Activated naive CD8-positive, alpha-beta T cell treated with anti-CD3 and anti-CD28 coated beads, Interleukin-2, amount 10 ng/mL, durations not matched to agents 7 days and 5 days (primary cell): ENCODE measurements at regions not wholly inside any gene's neighbourhood (a gene's known extent, or its start where the extent isn't known, plus 50 kb on each side); places are given as distances from the start of the nearest gene placed in this dataset.
"Not testable (repeated sequence)": the region's sequence is repeated elsewhere in the genome, so short reads cannot be mapped to it uniquely, and the experiment has no call there.

Experiments
- ATAC-seq: fragments of 150-1000 bp; cut with Tn5 transposase; one replicate; pipeline ENCODE4 v1.10.0; 2021; ENCODE audit warnings: low read depth, moderate library complexity
- POLR2A ChIA-PET: fragments of 350-600 bp; sonication (Branson Sonifier 250); formaldehyde crosslinking; loops from one replicate; lab custom pipeline; 2021; ENCODE audit warnings: antibody characterized with exemption; lab: Charles Lee
- DNase-seq: peaks from one replicate; pipeline ENCODE4 v3.0.0; 2021
- H3K27ac Mint-ChIP-seq: one replicate; pipeline ENCODE4 v1.8.0; 2022; ENCODE audit warnings: mild to moderate bottlenecking, mixed read lengths
- H3K27me3 Mint-ChIP-seq: one replicate; pipeline ENCODE4 v1.8.0; 2022; ENCODE audit warnings: mild to moderate bottlenecking, moderate library complexity, mixed read lengths
- H3K36me3 Mint-ChIP-seq: one replicate; pipeline ENCODE4 v1.8.0; 2021; ENCODE audit warnings: mild to moderate bottlenecking, mixed read lengths
- H3K4me1 Mint-ChIP-seq: one replicate; pipeline ENCODE4 v1.8.0; 2021; ENCODE audit warnings: mixed read lengths
- H3K4me3 Mint-ChIP-seq: one replicate; pipeline ENCODE4 v1.8.0; 2022; ENCODE audit warnings: mild to moderate bottlenecking, moderate library complexity, mixed read lengths
- H3K9me3 Mint-ChIP-seq: one replicate; pipeline ENCODE4 v1.8.0; 2021; ENCODE audit warnings: mixed read lengths

- ATAC-seq (no peak), DNase-seq (no peak)
- Mint-ChIP-seq H3K27me3 (no peaks in the 10 kb centered on the region), H3K36me3 (no peaks in the 10 kb centered on the region), H3K9me3 (no peaks in the 10 kb centered on the region), H3K4me3 (no peak overlapping the region), H3K4me1 (no peaks in the 10 kb centered on the region), H3K27ac (no peak overlapping the region)
- POLR2A ChIA-PET, result no interaction called here
Measured at GRCh38 chr16:59859676-59860402, 1125.7 kb upstream of the GOT2 start.

DNA sequence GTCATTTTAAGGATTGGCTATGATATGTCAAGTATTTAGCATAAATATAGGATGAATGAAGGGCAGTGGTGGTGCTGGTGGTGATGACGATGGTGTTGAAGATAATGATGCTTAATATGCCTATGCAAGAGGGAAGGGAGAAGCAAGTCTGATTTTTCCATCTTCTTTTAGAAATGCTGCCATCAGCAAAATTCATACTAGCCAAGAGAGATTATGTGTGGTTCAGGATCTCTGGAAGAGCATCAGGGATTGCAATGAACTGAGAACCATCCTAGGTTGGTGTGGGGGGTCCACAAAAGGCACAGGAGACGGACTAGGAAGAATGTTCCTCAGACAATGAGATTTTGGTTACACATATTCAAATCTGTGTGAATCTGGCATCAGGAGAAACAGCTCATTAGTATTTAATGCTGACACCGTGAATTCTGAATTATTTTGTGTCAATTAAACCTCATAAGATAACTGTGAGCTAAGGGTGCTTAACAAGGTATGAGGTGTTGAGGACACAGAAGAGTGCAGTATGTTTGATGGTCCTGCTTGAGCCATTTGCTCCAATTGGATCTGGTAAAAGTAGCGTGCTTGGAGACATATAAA lies 1120.8 kb upstream of the GOT2 start:
- Mint-ChIP-seq H3K27me3 (no peaks in the 10 kb centered on the region), H3K4me1 (no peaks in the 10 kb centered on the region), H3K27ac (no peak overlapping the region), H3K36me3 (no peaks in the 10 kb centered on the region), H3K4me3 (no peak overlapping the region), H3K9me3 (peaks cover 2% of the 10 kb centered on the region)
- no peak for ATAC-seq
- no peak for DNase-seq
- POLR2A ChIA-PET, result no interaction called here

DNA sequence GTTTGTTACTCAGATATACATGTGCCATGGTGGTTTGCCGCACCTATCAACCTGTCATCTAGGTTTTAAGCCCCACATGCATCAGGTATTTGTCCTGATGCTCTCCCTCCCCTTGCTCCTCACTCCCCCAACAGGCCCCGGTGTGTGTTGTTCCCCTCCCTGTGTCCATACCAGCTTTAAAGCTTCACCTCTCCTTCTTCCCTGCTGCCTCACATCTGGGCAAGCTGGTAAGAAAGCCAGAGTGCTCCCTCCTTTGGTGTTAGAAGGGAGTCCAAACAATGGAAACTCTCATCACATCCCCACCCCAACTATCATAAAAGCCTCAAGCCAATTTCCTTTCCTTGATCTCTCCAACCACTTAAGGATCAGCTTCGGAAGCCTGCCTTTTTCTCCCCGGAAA lies 1115.6 kb upstream of the GOT2 start:
- no peak overlapping the region for H3K27ac Mint-ChIP-seq
- POLR2A ChIA-PET, result no interaction called here
- H3K27me3 Mint-ChIP-seq, result no peaks in the 10 kb centered on the region
- no peaks in the 10 kb centered on the region for H3K4me1 Mint-ChIP-seq
- peaks cover 2% of the 10 kb centered on the region for H3K9me3 Mint-ChIP-seq
- DNase-seq (no peak), ATAC-seq (no peak)
- no peaks in the 10 kb centered on the region for H3K36me3 Mint-ChIP-seq
- no peak overlapping the region for H3K4me3 Mint-ChIP-seq

GRCh38 chr16:59848296-59848695 lies 1114.2 kb upstream of the GOT2 start:
- H3K4me3 Mint-ChIP-seq, result no peak overlapping the region
- DNase-seq (no peak), ATAC-seq (no peak)
- no peaks in the 10 kb centered on the region for H3K4me1 Mint-ChIP-seq
- H3K36me3 Mint-ChIP-seq, result no peaks in the 10 kb centered on the region
- no peak overlapping the region for H3K27ac Mint-ChIP-seq
- POLR2A ChIA-PET, result no interaction called here
- H3K27me3 Mint-ChIP-seq, result no peaks in the 10 kb centered on the region
- peaks cover 7% of the 10 kb centered on the region for H3K9me3 Mint-ChIP-seq

DNA sequence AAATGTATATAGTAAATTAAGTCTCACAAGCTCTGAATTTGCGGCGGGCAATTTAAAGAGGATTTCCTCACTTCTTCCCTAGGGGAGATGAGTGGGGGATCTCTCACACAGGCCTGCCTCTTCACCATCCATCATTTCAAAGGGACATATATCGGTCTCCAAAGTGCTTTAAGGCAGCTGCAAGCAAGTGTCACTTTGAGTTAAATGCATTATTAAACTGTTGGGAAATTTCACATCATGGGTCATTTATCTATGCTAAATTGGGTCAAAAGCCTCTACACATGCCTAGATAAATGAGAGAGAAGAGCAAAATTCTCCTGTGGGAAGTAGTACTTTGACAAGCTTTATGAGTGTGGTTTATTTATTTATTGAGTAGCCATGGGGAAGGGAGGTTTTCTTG lies 1106.1 kb upstream of the GOT2 start:
- DNase-seq, result no peak
- Mint-ChIP-seq H3K9me3 (peaks cover 13% of the 10 kb centered on the region), H3K36me3 (no peaks in the 10 kb centered on the region), H3K27me3 (no peaks in the 10 kb centered on the region), H3K4me3 (no peak overlapping the region), H3K4me1 (no peaks in the 10 kb centered on the region), H3K27ac (no peak overlapping the region)
- ATAC-seq, result no peak
- POLR2A ChIA-PET, result no interaction called here

GRCh38 chr16:59826767-59827166 lies 1092.7 kb upstream of the GOT2 start:
- Mint-ChIP-seq H3K4me3 (no peak overlapping the region), H3K27ac (no peak overlapping the region), H3K9me3 (peaks cover 1% of the 10 kb centered on the region), H3K4me1 (no peaks in the 10 kb centered on the region), H3K27me3 (no peaks in the 10 kb centered on the region), H3K36me3 (no peaks in the 10 kb centered on the region)
- ATAC-seq, result no peak
- POLR2A ChIA-PET, result no interaction called here
- no peak for DNase-seq

DNA sequence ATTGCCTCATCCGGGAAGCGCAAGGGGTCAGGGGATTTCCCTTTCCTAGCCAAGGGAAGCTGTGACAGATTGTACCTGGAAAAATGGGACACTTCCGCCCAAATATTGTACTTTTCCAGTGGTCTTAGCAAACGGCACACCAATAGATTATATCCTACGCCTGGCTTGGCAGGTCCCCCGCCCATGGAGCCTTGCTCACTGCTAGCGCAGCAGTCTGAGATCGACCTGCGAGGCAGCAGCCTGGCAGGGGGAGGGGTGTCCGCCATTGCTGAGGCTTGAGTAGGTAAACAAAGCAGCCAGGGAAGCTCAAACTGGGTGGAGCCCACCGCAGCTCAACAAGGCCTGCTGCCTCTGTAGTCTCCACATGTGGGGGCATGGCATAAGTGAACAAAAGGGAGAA lies 1075.4 kb upstream of the GOT2 start:
- H3K4me1 Mint-ChIP-seq, POLR2A ChIA-PET, DNase-seq, ATAC-seq, H3K4me3 Mint-ChIP-seq, H3K27me3 Mint-ChIP-seq, H3K36me3 Mint-ChIP-seq, H3K27ac Mint-ChIP-seq: not testable (repeated sequence)
- H3K9me3 Mint-ChIP-seq, result peaks cover 17% of the 10 kb centered on the region

DNA sequence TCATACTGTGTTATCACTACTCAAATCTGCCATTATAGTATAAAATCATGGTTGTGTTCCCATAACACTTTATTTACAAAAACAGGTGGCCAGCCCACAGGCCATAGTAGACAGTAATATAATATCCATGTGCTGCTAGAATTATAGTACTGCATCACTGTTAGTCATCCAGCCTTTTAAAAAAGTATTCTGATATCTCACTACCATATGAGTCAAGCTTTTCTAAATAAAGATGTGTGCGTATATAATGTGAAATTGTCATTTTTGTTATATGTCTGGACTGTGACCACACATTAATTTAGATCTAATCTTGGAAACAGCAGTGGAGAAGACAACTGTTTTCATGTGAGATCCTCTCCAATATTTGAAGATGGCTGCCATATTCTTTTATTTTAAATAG lies 1049.1 kb upstream of the GOT2 start:
- ATAC-seq (no peak), DNase-seq (no peak)
- POLR2A ChIA-PET, result no interaction called here
- Mint-ChIP-seq H3K9me3 (peaks cover 5% of the 10 kb centered on the region), H3K27ac (no peak overlapping the region), H3K27me3 (no peaks in the 10 kb centered on the region), H3K4me1 (no peaks in the 10 kb centered on the region), H3K36me3 (no peaks in the 10 kb centered on the region), H3K4me3 (no peak overlapping the region)

- Mint-ChIP-seq H3K36me3 (no peaks in the 10 kb centered on the region), H3K4me3 (no peak overlapping the region), H3K27me3 (no peaks in the 10 kb centered on the region), H3K9me3 (peaks cover 3% of the 10 kb centered on the region), H3K4me1 (no peaks in the 10 kb centered on the region), H3K27ac (no peak overlapping the region)
- ATAC-seq (no peak), DNase-seq (no peak)
- POLR2A ChIA-PET, result no interaction called here
Measured at GRCh38 chr16:59773330-59773729, 1039.2 kb upstream of the GOT2 start.

- POLR2A ChIA-PET, result no interaction called here
- Mint-ChIP-seq H3K9me3 (peaks cover 10% of the 10 kb centered on the region), H3K27me3 (no peaks in the 10 kb centered on the region), H3K4me3 (no peak overlapping the region), H3K4me1 (no peaks in the 10 kb centered on the region), H3K27ac (no peak overlapping the region), H3K36me3 (no peaks in the 10 kb centered on the region)
- no peak for DNase-seq
- no peak for ATAC-seq
Measured at GRCh38 chr16:59759296-59759695, 1025.2 kb upstream of the GOT2 start.

- Mint-ChIP-seq H3K27me3 (no peaks in the 10 kb centered on the region), H3K9me3 (peaks cover 10% of the 10 kb centered on the region), H3K4me1 (no peaks in the 10 kb centered on the region), H3K27ac (no peak overlapping the region), H3K36me3 (no peaks in the 10 kb centered on the region), H3K4me3 (no peak overlapping the region)
- DNase-seq (no peak), ATAC-seq (no peak)
- POLR2A ChIA-PET, result no interaction called here
Measured at GRCh38 chr16:59758848-59759247, 1024.7 kb upstream of the GOT2 start.

GRCh38 chr16:59754854-59755253 lies 1020.7 kb upstream of the GOT2 start:
- Mint-ChIP-seq H3K27me3 (no peaks in the 10 kb centered on the region), H3K4me1 (no peaks in the 10 kb centered on the region), H3K36me3 (no peaks in the 10 kb centered on the region), H3K27ac (no peak overlapping the region), H3K4me3 (no peak overlapping the region), H3K9me3 (peaks cover 6% of the 10 kb centered on the region)
- POLR2A ChIA-PET, result no interaction called here
- DNase-seq (no peak), ATAC-seq (no peak)

- no peaks in the 10 kb centered on the region for H3K36me3 Mint-ChIP-seq
- no peaks in the 10 kb centered on the region for H3K9me3 Mint-ChIP-seq
- no peaks in the 10 kb centered on the region for H3K4me1 Mint-ChIP-seq
- DNase-seq (no peak), ATAC-seq (no peak)
- H3K27ac Mint-ChIP-seq, result no peak overlapping the region
- no peaks in the 10 kb centered on the region for H3K27me3 Mint-ChIP-seq
- POLR2A ChIA-PET, result no interaction called here
- H3K4me3 Mint-ChIP-seq, result no peak overlapping the region
Measured at GRCh38 chr16:59749662-59750336, 1015.7 kb upstream of the GOT2 start.

DNA sequence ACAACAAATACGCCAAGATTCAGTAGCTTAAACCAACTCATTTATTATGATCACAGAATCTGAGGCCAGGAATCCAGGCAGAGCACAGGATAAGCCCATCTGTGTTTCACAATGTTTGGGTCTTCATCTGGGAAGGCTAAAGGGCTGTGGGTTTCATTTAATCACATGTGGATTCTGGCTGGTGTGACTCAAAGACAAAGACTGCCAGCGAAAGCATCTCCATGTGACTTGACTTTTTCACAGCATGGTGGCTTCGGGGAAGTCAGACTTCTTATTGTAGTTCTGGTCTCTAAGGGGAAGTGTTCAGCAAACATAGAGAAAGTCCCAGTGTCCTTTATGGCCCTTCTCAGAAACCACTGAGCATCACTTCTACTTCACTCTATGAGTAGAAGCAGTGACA lies 1014.4 kb upstream of the GOT2 start:
- Mint-ChIP-seq H3K27ac (no peak overlapping the region), H3K4me1 (no peaks in the 10 kb centered on the region), H3K4me3 (no peak overlapping the region), H3K36me3 (no peaks in the 10 kb centered on the region), H3K27me3 (no peaks in the 10 kb centered on the region), H3K9me3 (no peaks in the 10 kb centered on the region)
- DNase-seq (no peak), ATAC-seq (no peak)
- POLR2A ChIA-PET, result no interaction called here
